HG03354 (cell line): ENCODE measurements at regions not wholly inside any gene's neighbourhood (a gene's known extent, or its start where the extent isn't known, plus 50 kb on each side); places are given as distances from the start of the nearest gene placed in this dataset.
A peak's percentile ranks its signal among the peaks of the same experiment; 100 is the strongest.
"Not testable (repeated sequence)": the region's sequence is repeated elsewhere in the genome, so short reads cannot be mapped to it uniquely, and the experiment has no call there.

ENCODE experiments used
- ATAC-seq: cut with Tn5 transposase; IDR thresholded peaks from one replicate; pipeline ENCODE4 v1.9.1; 2021; ENCODE audit warnings: mild to moderate bottlenecking; ENCODE audit not compliant: unreplicated experiment, poor library complexity, severe bottlenecking

DNA sequence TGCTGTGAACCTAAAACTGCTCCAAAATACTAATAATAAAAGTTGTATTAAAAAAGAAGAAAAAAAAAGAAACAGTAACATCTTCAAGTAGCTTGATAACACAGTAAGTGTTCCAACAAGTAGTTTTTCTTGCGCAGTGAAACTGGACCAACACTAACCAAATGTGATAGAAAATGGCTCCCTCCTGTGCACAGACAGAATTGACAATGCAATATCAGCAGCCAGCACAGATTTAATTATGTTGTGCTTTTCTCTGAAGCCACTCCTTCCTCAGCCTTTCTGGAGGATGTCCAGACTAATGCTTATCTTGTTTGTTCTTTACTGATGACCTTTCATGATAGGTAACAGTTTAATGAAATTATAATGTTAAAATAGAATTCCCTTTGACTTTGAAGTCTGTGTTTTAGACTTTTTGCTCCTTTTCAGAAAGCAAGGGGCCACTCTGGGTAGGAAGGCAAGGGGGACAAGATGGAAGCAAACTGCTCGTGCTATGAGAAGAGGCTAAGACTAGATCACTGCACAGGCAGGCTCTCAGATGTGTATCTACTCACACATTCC is 147.1 kb upstream of the RPL34 start:
- no peak for ATAC-seq

GRCh38 chr4:108466936-108467902 is 153.2 kb upstream of the RPL34 start:
- ATAC-seq, result peak; percentile 98

GRCh38 chr4:108465886-108466500 is 154.4 kb upstream of the RPL34 start:
- no peak for ATAC-seq

GRCh38 chr4:108458681-108459080 is 161.7 kb upstream of the RPL34 start:
- no peak for ATAC-seq

DNA sequence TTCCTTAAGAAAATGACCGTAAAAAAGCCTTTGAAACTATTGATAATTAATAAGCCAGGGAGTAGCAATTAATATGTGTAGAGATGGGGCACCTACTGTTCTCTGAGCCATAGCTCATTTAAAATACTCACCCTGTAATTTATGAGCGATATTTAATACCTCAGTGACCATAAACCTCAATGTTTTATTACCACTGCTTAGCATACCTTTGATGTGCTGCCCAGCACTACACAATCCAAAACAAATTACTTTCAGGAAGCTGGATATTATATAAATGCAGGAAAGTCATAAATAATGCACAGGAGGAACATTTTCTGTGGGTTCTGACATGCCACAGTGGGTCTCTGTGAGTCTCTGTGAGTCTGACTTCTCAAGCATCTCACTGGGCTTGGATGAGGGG is 166.1 kb upstream of the RPL34 start:
- no peak for ATAC-seq

DNA sequence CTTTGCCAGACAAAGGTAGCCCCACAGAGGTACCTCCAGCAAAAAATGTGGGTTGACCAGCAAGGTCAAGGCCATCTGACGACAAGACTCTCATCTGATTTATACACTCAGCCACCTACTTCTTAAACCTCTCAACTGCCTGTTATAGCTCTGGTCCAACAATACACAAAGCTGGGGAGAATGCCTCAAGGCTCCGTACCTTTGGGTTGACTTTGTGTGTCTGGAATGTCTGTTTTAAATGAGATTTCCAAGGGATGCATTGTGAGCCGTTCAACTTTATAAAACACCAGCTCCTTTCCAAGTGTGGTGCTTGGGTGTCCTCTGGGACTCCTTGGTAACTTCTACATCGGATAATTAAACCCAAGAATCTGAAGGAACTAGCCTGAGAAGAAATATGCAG is 167.0 kb upstream of the RPL34 start:
- ATAC-seq, result no peak

DNA sequence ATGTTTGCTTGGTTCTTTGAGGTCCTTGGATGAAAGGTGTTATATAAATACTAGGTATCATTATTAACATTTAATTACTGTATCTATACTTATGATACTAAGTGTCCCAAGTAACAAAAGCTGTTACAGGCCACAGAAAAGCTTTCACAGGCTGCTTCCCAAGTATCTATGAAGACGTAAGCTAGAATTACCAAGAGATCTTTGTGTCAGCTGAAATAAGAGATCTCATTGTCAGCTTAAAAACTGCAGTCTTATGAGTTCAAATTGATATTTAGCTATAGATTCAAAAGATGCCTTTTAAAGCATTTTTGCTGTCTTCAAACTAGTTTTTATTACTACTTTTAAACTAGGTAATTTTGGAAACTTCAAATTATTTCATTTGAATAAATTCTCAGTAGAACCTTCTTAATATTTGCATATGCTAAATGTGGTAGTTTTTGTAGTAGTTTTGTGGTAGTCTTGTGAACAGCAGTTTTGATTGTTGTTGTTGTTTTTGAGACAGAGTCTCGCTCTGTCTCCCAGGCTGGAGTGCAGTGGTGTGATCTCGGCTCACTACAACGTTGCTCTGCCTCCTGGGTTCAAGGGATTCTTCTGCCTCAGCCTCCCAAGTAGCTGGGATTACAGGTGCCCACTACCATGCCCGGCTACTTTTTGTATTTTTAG is 170.0 kb upstream of the RPL34 start:
- ATAC-seq, result no peak

DNA sequence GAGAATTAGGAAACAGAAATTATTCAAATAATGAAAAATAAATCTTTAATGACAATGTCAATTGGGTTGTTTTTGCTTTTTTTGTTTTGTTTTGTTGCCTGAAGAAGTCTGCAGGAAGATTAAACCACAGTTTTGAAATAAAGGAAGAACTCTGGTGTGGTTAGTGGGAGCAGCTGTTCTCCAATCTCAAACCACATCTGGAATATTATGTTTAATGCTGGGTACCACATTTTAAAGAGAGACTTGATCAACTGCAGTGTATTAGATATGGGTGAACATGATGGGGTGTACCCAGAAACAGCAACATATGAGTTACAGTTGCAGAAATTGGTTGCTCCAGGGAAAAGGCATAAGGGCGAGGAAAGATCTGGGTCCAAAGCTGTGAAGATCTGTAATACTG is 171.2 kb upstream of the RPL34 start:
- ATAC-seq, result no peak

GRCh38 chr4:108446556-108446955 is 173.8 kb upstream of the RPL34 start:
- ATAC-seq, result no peak

- ATAC-seq, result no peak
These were observed 174.7 kb upstream of the RPL34 start for GRCh38 chr4:108445716-108446115.

DNA sequence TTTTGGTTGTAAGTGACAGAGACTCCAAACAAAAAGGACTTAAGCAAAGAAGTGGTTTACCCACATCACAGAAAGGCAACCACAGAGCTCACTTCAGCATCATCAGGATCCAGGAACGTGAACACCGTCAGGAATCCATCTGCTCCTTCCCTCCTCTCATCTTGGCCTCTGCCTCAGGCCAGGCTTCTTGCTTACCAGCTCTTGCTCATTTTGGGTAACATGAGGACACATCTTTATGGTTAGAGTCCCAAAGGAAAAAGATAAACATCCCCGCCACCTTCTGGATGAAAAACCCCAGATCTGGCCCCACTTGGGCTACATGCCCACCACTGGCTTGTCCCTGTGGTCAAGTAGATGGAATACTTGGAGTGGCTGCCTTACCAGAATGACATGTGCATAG is 176.8 kb upstream of the RPL34 start:
- no peak for ATAC-seq

DNA sequence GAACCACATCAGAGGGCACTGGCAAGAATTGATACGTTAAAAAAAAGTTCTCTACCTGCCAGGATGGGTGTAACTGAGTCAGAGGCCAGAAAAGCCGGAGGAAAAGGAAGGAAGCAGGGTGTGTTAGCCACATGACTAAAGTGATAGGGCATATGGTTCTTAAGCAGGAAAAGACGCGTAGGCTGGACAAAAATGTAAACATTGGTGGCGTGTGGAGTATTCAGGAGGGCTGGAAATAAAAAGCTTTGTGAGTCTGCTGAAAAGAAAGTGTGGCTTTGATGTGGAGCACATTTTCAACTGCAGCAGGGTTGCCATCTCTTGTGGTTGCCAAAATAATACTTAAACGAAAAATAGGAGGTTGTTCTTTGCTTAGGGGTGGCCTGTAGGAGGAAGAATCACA is 186.5 kb upstream of the RPL34 start:
- ATAC-seq, result no peak

- not testable (repeated sequence) for ATAC-seq
These were observed 187.0 kb upstream of the RPL34 start for GRCh38 chr4:108433394-108433793.

DNA sequence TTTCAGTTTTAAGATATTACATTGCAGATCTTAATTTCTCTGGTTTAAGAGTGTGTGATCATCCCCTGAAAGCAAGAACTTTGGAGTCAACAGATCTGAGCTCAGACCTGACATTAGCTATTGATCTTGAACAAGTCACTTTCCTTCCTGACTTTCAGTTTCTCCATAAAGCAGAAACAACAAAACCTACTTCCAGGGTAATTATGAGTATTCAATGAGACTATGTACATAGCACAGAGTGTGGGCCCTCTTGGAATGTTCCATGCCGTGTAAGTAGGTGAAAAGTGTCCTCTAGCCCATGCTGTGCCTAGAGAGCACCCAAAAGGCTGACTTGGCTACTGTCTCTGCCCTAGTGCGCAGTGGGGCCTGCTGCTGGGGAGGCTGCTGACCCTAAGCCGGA is 188.0 kb upstream of the RPL34 start:
- ATAC-seq, result no peak

DNA sequence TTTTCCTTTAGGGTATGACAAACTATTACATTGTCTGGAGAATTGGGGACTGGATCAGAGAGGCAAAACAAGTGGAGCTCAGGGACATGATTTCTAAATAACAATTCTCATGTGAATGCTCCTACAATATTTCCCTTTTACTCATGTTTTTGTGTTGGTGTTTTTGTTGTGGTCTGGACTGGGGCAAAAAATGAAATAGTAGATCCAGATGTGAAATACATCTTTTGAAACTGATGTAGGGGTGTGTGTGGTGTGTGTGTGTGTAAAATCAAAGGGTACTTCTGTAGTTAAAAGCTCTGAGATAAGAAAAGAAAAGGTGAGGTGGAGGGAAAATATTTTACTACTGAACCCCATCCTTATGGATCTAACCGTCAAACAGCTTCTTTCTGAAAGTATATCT is 188.4 kb upstream of the RPL34 start:
- ATAC-seq, result no peak

- ATAC-seq, result no peak
These were observed 189.5 kb upstream of the RPL34 start for GRCh38 chr4:108430921-108431320.

GRCh38 chr4:108429662-108430061 is 190.7 kb upstream of the RPL34 start:
- no peak for ATAC-seq

DNA sequence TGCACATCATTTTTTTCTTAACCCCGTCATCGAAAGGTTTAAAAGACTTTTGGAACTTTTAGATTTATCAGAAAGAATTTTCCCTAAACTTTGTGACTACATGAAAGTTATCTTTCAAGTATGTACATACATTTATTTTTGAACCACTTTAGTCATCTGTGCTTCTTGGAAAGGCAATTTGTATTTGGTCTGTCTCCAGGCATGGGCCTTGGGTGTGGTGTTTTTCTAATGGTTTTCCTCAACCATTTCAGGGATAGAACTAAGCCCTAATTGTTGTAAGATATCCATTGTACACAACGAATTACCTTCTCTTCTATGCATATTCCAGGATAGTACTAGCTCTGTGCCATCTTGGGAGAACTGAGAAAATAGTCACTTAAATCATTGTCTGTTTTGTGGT is 191.5 kb upstream of the RPL34 start:
- ATAC-seq, result no peak

DNA sequence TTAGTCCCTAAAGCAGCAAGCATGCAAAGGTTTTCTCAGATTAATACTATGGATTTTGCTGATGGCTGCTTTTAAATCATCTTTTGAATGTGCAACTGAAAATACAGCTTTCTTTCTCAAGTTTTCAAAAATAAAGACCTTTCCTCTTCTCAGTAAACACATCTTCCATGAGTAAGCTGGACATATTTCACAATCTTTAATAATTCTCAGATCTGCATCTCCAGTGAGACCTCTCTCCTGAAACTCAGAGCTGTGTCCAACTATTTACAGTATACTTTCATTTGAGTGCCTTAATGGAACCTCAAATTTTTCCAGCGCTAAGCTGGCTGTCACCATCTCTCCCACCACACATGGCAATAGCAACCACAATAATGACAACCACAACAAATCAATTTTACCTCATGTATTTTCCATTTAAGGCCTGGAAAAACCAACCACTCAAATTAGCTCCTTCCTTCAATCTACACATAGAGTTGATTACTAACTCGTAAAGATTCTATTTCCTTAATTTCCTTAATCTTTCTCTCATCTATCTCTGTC is 192.4 kb upstream of the RPL34 start:
- ATAC-seq, result no peak

DNA sequence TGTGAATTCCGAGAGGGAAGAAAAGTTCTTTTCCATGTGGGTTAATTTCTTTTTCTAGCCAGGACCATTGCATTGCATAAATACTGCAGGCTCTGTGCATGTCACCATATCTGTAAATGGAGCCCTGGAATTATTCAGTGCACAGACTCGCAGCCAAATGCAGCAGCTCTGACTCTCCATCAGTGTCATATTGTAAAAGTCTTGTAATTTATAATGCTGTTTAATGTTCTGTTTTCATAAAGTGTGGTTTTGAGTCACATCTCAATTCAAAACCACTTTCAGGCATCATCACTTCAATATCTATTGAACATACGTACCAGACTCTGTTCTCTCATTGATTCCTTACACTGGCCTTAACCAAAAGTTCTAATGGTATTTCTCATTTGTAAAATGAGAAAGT is 193.9 kb upstream of the RPL34 start:
- no peak for ATAC-seq
